Endothelial cell of umbilical vein (primary cell): ENCODE measurements at regions not wholly inside any gene's neighbourhood (a gene's known extent, or its start where the extent isn't known, plus 50 kb on each side); places are given as distances from the start of the nearest gene placed in this dataset.

ENCODE experiments used
- BruUV-seq: library from RNA; stranded (reverse); fragments of 400-500 nt; replicated peaks from 2 replicates; lab custom pipeline; 2021; lab: Mats Ljungman, UMichigan
- CTCF ChIA-PET: fragments of 300-600, 350-600 bp; sonication (Branson Sonifier 250); formaldehyde crosslinking; loops from one replicate; lab custom pipeline; 2021; ENCODE audit warnings: antibody characterized with exemption, inconsistent platforms; lab: Charles Lee
- POLR2A ChIA-PET: fragments of 300-600, 350-600 bp; sonication (Branson Sonifier 250); formaldehyde crosslinking; loops from one replicate; lab custom pipeline; 2021; ENCODE audit warnings: antibody characterized with exemption, inconsistent platforms; lab: Charles Lee
- DNase-seq: peaks from one replicate; pipeline ENCODE4 v3.0.0-alpha.2; 2011; ENCODE audit warnings: low read depth, low spot score
- FAIRE-seq: peaks from 2 replicates; lab custom pipeline; 2011; peaks lifted over from hg19 to GRCh38; lab: Jason Lieb, UNC
- H2AFZ ChIP-seq: 2 replicates; pipeline ENCODE4 v1.6.0; 2012; ENCODE audit warnings: low read depth, low read length, control low read depth, inconsistent platforms
- H3K27ac ChIP-seq: 2 replicates; pipeline ENCODE4 v1.5.1; 2011; ENCODE audit warnings: low read depth, mild to moderate bottlenecking, control low read depth, low read length, moderate library complexity; ENCODE audit not compliant: insufficient read depth
- H3K27me3 ChIP-seq, 2 experiments: 2 replicates each; pipeline versions ENCODE4 v1.6.0 to v1.6.1; 2011; ENCODE audit warnings: low read length in 2 of 2, mixed read lengths in 1 of 2; ENCODE audit not compliant: control insufficient read depth in 2 of 2, insufficient read depth in 2 of 2
- H3K36me3 ChIP-seq, 2 experiments: 2 replicates in 1 of 2; 3 replicates in 1 of 2; pipeline ENCODE4 v1.5.1; 2011; ENCODE audit warnings: low read length in 2 of 2, mild to moderate bottlenecking in 1 of 2, moderate library complexity in 1 of 2; ENCODE audit not compliant: control insufficient read depth in 2 of 2, insufficient read depth in 2 of 2; ENCODE audit errors: extremely low read depth in 1 of 2
- H3K4me1 ChIP-seq: 3 replicates; pipeline ENCODE4 v1.5.1; 2011; ENCODE audit warnings: mild to moderate bottlenecking, low read length; ENCODE audit not compliant: control insufficient read depth, insufficient read depth; ENCODE audit errors: extremely low read depth
- H3K4me2 ChIP-seq: 2 replicates; pipeline ENCODE4 v1.6.1; 2011; ENCODE audit warnings: low read length, control low read depth, mixed read lengths; ENCODE audit not compliant: insufficient read depth
- H3K4me3 ChIP-seq, 3 experiments: fragments of 200-600 bp in 1 of 3; sonication (generic), shearing (Covaris generic) in 1 of 3; replicated peaks in 1 of 3; 2 replicates each; pipeline ENCODE4 v1.5.1; 2011 to 2016; ENCODE audit warnings: control low read depth in 3 of 3, low read length in 3 of 3, mild to moderate bottlenecking in 2 of 3, inconsistent platforms in 1 of 3, low read depth in 1 of 3, moderate library complexity in 1 of 3; ENCODE audit not compliant: insufficient read depth in 1 of 3
- H3K79me2 ChIP-seq: 2 replicates; pipeline ENCODE4 v1.6.0; 2012; ENCODE audit warnings: low read length, inconsistent platforms; ENCODE audit not compliant: control insufficient read depth, insufficient read depth
- H3K9ac ChIP-seq: replicated peaks from 2 replicates; pipeline ENCODE3; 2011; ENCODE audit warnings: low read length, control low read depth; ENCODE audit not compliant: insufficient read depth; ENCODE audit errors: extremely low read depth
- H3K9me1 ChIP-seq: replicated peaks from 3 replicates; pipeline ENCODE4 v1.6.0; 2011; ENCODE audit warnings: mild to moderate bottlenecking, low read length; ENCODE audit not compliant: control insufficient read depth, insufficient read depth; ENCODE audit errors: extremely low read depth
- H3K9me3 ChIP-seq: replicated peaks from 2 replicates; pipeline ENCODE4 v1.5.1; 2012; ENCODE audit warnings: low read length, inconsistent platforms; ENCODE audit not compliant: control insufficient read depth, insufficient read depth
- H4K20me1 ChIP-seq: replicated peaks from 2 replicates; pipeline ENCODE3; 2011; ENCODE audit warnings: mild to moderate bottlenecking, low read length; ENCODE audit not compliant: control insufficient read depth, insufficient read depth; ENCODE audit errors: extremely low read depth
- CTCF ChIP-seq, 2 donors: IDR thresholded peaks; 1 replicate in 1 of 2; 2 replicates in 1 of 2; pipeline ENCODE4 v1.5.1; 2011; ENCODE audit warnings: low read length in 2 of 2, mild to moderate bottlenecking in 2 of 2, moderate library complexity in 2 of 2, control low read depth in 1 of 2, inconsistent platforms in 1 of 2, low read depth in 1 of 2; ENCODE audit not compliant: insufficient read depth in 1 of 2; ENCODE audit errors: extremely low read depth in 1 of 2
- EZH2 ChIP-seq: IDR thresholded peaks from 2 replicates; pipeline ENCODE4 v1.6.1; 2012; ENCODE audit warnings: borderline replicate concordance, low read depth, mild to moderate bottlenecking, moderate library complexity, low read length, inconsistent platforms; ENCODE audit not compliant: severe bottlenecking
- FOS ChIP-seq: IDR thresholded peaks from 2 replicates; pipeline ENCODE4 v1.6.1; 2011; ENCODE audit warnings: mild to moderate bottlenecking, low read length, moderate library complexity, borderline replicate concordance; ENCODE audit not compliant: insufficient read depth
- GATA2 ChIP-seq: IDR thresholded peaks from 2 replicates; pipeline ENCODE4 v1.7.0; 2011; ENCODE audit warnings: low read depth, mild to moderate bottlenecking, moderate library complexity, mixed read lengths, low read length; ENCODE audit not compliant: insufficient read length, insufficient read depth
- JUN ChIP-seq: IDR thresholded peaks from 2 replicates; pipeline ENCODE4 v1.6.1; 2011; ENCODE audit warnings: borderline replicate concordance, low read depth; ENCODE audit not compliant: insufficient read length, insufficient read depth
- MAX ChIP-seq: IDR thresholded peaks from 2 replicates; pipeline ENCODE4 v1.6.1; 2011; ENCODE audit not compliant: insufficient read depth, insufficient read length
- MYC ChIP-seq: IDR thresholded peaks from one replicate; pipeline ENCODE4 v1.6.1; 2011; ENCODE audit warnings: mild to moderate bottlenecking, low read depth, low read length
- POLR2A ChIP-seq: IDR thresholded peaks from 2 replicates; pipeline ENCODE4 v1.6.1; 2012; ENCODE audit warnings: low read depth, mild to moderate bottlenecking, control low read depth, low read length
- POLR2AphosphoS5 ChIP-seq: IDR thresholded peaks from 2 replicates; pipeline ENCODE4 v1.6.1; 2012; ENCODE audit warnings: low read depth, mild to moderate bottlenecking, control low read depth, low read length, moderate library complexity; ENCODE audit not compliant: insufficient read depth
- dilution Hi-C: fragments of 300-500 bp; cut with MboI; formaldehyde crosslinking; loops from one replicate; pipeline ENCODE4 v1.15.0; 2019; ENCODE audit warnings: low sequenced_read_pairs; ENCODE audit not compliant: extremely low pct_ligation_motif_present
- intact Hi-C: fragments of 100-400 bp; cut with micrococcal nuclease; formaldehyde crosslinking; loops from one replicate; pipeline ENCODE4 v1.10.0; 2022

- H3K4me2 ChIP-seq = no peak overlapping the region
- dilution Hi-C loops = no loop called here
- CTCF ChIA-PET = no interaction called here
- no peak overlapping the region for H3K27ac ChIP-seq
- no peaks in the 10 kb centered on the region for H3K79me2 ChIP-seq
- intact Hi-C loops = no loop called here
- H3K4me1 ChIP-seq = no peaks in the 10 kb centered on the region
- H3K36me3 ChIP-seq = no peaks in the 10 kb centered on the region
- POLR2A ChIA-PET = no interaction called here
- no peaks in the 10 kb centered on the region for H4K20me1 ChIP-seq
- no TSS peak for BruUV-seq
- no peak overlapping the region for H3K4me3 ChIP-seq
- H3K27me3 ChIP-seq = no peaks in the 10 kb centered on the region
- TF ChIP-seq GATA2 (no peak), EZH2 (no peak), FOS (no peak), POLR2A (no peak), POLR2AphosphoS5 (no peak), CTCF (IDR thresholded peaks at IDR 0.05; ENCODE audit: extremely low read depth in 1 of 2, insufficient read depth in 1 of 2, low read depth in 1 of 2, low read length in 2 of 2) (no peak), JUN (no peak), MYC (no peak), MAX (no peak)
- H3K9me3 ChIP-seq = peaks cover 24% of the 10 kb centered on the region
- H3K9me1 ChIP-seq = no peaks in the 10 kb centered on the region
- no peak overlapping the region for H3K9ac ChIP-seq
- H2AFZ ChIP-seq = no peak overlapping the region
- FAIRE-seq (no peak), DNase-seq (no peak)
Measured at GRCh38 chr10:130481076-130481930, 345.1 kb downstream of the GLRX3 start.
